Heart right ventricle (tissue), 16 donors: ENCODE measurements at regions not wholly inside any gene's neighbourhood (a gene's known extent, or its start where the extent isn't known, plus 50 kb on each side); places are given as distances from the start of the nearest gene placed in this dataset.

Source experiments
- ATAC-seq, 8 donors: fragments of 200-7000 bp; cut with Tn5 transposase; one replicate each; pipeline ENCODE4 v1.9.1; 2020; ENCODE audit warnings: mild to moderate bottlenecking in 8 of 8, moderate library complexity in 8 of 8, moderate number of reproducible peaks in 1 of 8
- DNase-seq, 2 donors: peaks; one replicate each; pipeline ENCODE4 v3.0.0-alpha.2; 2020
- H3K27ac ChIP-seq, 10 donors: fragments of 200-600 bp; sonication (generic) in 2 of 10; one replicate each; pipeline versions ENCODE4 v1.5.0 to v1.8.0; 2020 to 2022; ENCODE audit warnings: mild to moderate bottlenecking in 3 of 10
- H3K27me3 ChIP-seq, 7 donors: fragments of 200-600 bp; one replicate each; pipeline ENCODE4 v1.8.0; 2021 to 2022; ENCODE audit warnings: mild to moderate bottlenecking in 2 of 7
- H3K36me3 ChIP-seq, 9 donors: fragments of 200-600 bp; sonication (generic) in 1 of 9; one replicate each; pipeline versions ENCODE4 v1.5.0 to v1.8.0; 2020 to 2022; ENCODE audit warnings: mild to moderate bottlenecking in 2 of 9
- H3K4me1 ChIP-seq, 9 donors: fragments of 200-600 bp; sonication (generic) in 1 of 9; one replicate each; pipeline versions ENCODE4 v1.5.0 to v1.8.0; 2020 to 2022; ENCODE audit warnings: mild to moderate bottlenecking in 4 of 9
- H3K4me3 ChIP-seq, 10 donors: fragments of 200-600 bp; sonication (generic) in 2 of 10; one replicate each; pipeline versions ENCODE4 v1.5.0 to v1.8.0; 2020 to 2022; ENCODE audit warnings: mild to moderate bottlenecking in 7 of 10, moderate library complexity in 2 of 10
- H3K9me3 ChIP-seq, 11 donors: fragments of 200-600 bp in 10 of 11; sonication (generic) in 2 of 11; one replicate each; pipeline versions ENCODE4 v1.5.0 to v1.8.0; 2013 to 2022; ENCODE audit warnings: mild to moderate bottlenecking in 2 of 11, control low read depth in 1 of 11, moderate library complexity in 1 of 11
- WGBS, 2 donors: extraction: QIAGEN DNeasy Blood & Tissue Kit; methylation state at CpG; one replicate each; pipeline ENCODE4 v1.1.7; 2013; ENCODE audit warnings: inconsistent platforms in 1 of 2; 5-methylcytosine and 5-hydroxymethylcytosine counted together
- intact Hi-C, 10 donors: fragments of 100-400 bp; cut with DNase I; formaldehyde crosslinking; loops; one replicate each; pipeline versions ENCODE4 v1.11.1 to v1.14.2; 2022
- TF ChIP-seq, protein P1 (sequence below), 9 donors: fragments of 200-600 bp; sonication (generic) in 2 of 9; IDR thresholded peaks; one replicate each; pipeline versions ENCODE4 v1.5.0 to v1.8.0; 2021 to 2022; ENCODE audit warnings: antibody characterized with exemption in 9 of 9, mild to moderate bottlenecking in 5 of 9, moderate library complexity in 1 of 9
- donor health status: Arrhythmogenic right ventricular cardiomyopathy.
- donor health status: ischemic (EF 13 %, LVEDD 7.1; RV severe dilation, severe dysfunction).
- donor health status: healthy with polysubstance abuse.
- donor health status: DM: no; HTN: yes; CAD: no.
- donor health status: DM: no; HTN: no; CAD: no.
- donor health status: ischemic (EF 25% LVEDD 6.9; RV normal size, moderate dysfunction).
- donor health status: ischemic (EF 25% LVEDD 5.7; RV mildly dilated, moderate dysfunction).
- donor health status: healthy.
- donor health status: DM: yes; HTN: yes; CAD: no.
- donor health status: Ischemic cardiomyopathy.
- donor health status: ischemic (EF 35%, LVEDD 5.7; RV mildly dilated, moderate dysfunction).
- donor health status: nonischemic (EF 11% LVEDD 7.7; RV severe dilation, severe dysfunction).
- donor health status: DM: yes; HTN: yes; CAD: no.
- donor health status: PGD.
- donor health status: ischemic (EF 29% LVEDD 5.4; RV normal size, mild dysfunction).
- donor health status: nonischemic (EF 23%, LVEDD 6.1; RV moderate dilation, normal function).

DNA sequence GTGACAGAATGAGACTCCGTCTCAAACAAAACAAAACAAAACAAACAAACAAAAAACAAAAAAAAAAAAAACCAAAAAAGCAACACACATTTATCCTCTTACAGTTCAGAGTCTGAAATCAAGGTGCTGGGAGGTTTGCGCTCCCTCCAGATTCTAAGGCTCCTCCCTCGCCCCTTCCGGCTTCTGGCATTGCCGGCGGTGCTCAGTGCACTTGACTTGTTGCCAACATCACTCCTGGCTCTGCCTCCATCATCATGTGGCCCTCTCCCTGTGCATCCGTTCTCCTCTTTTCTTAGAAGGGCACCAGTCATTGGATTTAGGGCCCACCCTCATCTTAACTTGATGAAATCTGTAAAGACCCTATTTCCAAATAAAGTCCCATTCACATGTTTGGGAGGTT lies 73.8 kb downstream of the RBFOX3 start:
- Histone ChIP-seq H3K36me3 (no peaks in the 10 kb centered on the region), H3K9me3 (no peaks in the 10 kb centered on the region), H3K4me1 (no peaks in the 10 kb centered on the region), H3K27ac (no peak overlapping the region), H3K27me3 (peaks cover 0 to 59% (median 27%) of the 10 kb centered on the region in 7 donors), H3K4me3 (no peak overlapping the region)
- DNase-seq: no peak
- TF ChIP-seq, protein P1, sequence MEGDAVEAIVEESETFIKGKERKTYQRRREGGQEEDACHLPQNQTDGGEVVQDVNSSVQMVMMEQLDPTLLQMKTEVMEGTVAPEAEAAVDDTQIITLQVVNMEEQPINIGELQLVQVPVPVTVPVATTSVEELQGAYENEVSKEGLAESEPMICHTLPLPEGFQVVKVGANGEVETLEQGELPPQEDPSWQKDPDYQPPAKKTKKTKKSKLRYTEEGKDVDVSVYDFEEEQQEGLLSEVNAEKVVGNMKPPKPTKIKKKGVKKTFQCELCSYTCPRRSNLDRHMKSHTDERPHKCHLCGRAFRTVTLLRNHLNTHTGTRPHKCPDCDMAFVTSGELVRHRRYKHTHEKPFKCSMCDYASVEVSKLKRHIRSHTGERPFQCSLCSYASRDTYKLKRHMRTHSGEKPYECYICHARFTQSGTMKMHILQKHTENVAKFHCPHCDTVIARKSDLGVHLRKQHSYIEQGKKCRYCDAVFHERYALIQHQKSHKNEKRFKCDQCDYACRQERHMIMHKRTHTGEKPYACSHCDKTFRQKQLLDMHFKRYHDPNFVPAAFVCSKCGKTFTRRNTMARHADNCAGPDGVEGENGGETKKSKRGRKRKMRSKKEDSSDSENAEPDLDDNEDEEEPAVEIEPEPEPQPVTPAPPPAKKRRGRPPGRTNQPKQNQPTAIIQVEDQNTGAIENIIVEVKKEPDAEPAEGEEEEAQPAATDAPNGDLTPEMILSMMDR (IDR thresholded peaks at IDR 0.05): no peak
- intact Hi-C loops: no loop called here
- WGBS, 2 donors: 87% methylated on average over 7 of the region's 7 CpGs
- ATAC-seq: no peak

DNA sequence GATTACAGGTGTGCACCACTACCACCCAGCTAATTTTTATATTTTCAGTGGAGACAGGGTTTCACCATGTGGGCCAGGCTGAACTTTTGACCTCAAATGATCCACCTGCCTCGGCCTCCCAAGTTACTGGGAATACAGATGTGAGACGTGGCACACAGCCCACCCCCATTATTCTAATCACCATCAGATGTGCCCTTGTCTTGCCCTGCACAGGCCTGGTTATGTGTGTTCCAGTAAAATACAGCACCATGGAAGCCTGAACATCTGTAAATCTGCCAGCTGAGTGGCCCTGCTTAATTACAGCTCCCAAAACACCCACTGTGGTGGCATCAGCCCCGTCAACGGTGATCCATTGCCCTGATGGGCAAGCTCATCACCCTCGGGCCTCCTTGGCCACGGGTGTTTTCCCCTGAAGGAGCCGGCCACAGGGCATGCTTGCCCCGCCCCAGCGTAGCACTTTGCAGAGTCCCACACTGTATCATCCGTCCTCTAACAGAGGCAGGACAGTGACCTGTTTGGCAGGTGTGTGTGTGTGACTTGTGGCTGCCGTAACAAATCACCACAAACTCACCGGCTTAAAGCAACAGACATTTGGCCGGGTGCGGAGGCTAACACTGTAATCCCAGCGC lies 74.5 kb downstream of the RBFOX3 start:
- ATAC-seq (no peak), DNase-seq (no peak)
- TF ChIP-seq, protein P1 (IDR thresholded peaks at IDR 0.05): no peak
- Histone ChIP-seq H3K4me1 (no peaks in the 10 kb centered on the region), H3K4me3 (no peak overlapping the region), H3K27ac (no peak overlapping the region), H3K9me3 (no peaks in the 10 kb centered on the region), H3K27me3 (peaks cover 0 to 59% (median 30%) of the 10 kb centered on the region in 7 donors), H3K36me3 (no peaks in the 10 kb centered on the region)
- intact Hi-C loops: no loop called here
- 86 to 92% methylated on average over 15 of the region's 15 CpGs for WGBS, 2 donors

DNA sequence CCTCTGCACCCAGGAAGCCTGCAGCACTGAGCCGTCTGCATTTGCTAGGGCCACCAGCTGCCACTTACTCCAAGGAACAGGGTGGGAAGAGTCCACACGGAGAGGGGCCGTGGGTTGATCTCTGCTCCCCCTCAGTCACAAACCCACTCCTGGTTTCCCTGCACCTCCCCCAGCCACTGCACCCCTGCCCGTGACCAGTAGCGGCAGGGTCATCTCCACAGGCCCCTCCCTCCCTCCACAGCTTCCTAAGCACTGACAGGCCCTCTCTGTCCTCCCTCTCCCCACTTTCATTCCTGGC lies 75.2 kb downstream of the RBFOX3 start:
- Histone ChIP-seq H3K27me3 (peaks cover 0 to 62% (median 30%) of the 10 kb centered on the region in 7 donors), H3K9me3 (no peaks in the 10 kb centered on the region)

DNA sequence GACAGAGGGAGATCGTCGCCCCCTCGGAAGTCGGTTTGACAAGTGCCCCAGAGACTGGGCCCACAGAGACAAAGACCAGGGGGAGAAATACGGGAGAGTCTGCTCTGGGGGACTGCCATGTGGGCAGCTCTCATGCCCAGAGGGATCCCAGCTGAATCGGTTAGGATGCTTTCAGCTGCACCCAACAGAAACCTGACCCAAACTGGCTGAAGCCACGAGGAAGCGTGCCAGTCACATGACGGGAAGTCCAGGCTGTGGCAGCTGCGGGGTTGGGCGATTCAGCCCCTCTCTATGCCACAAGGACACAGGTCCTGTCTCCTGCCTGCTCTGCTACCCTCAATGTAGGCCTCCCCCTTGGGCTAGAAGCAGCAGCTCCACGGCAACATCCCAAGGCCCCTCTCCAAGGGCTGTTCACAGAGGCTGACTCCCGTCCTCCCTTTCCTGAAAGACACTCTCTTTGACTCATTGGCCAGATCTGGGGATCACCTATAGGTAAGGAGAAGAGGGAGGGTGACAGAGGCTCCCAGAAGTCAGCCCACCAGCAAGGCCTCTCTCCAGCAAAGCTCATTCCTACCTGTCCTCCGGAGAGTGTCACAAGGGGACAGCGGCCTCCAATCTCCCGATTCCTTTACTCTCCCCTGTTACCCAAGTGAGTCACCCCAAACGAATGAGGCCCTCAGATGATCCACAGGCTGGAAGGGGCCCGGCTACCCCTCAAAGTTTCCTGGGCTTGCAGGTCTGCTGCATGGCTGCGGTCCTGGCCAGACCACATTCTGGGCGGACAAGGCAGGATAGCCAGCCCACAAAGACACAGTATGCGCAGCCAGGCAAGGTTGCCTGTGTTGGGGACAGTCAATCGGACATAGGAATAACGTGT lies 75.8 kb downstream of the RBFOX3 start:
- H3K27me3 ChIP-seq: peaks cover 0 to 65% (median 33%) of the 10 kb centered on the region in 7 donors
- intact Hi-C loops: no loop called here
- H3K27ac ChIP-seq: no peak overlapping the region
- 73 to 81% methylated on average over 23 of the region's 23 CpGs for WGBS, 2 donors
- DNase-seq (no peak), ATAC-seq (no peak)
- H3K36me3 ChIP-seq: no peaks in the 10 kb centered on the region
- H3K4me3 ChIP-seq: no peak overlapping the region
- TF ChIP-seq, protein P1 (IDR thresholded peaks at IDR 0.05): no peak
- no peaks in the 10 kb centered on the region for H3K9me3 ChIP-seq
- H3K4me1 ChIP-seq: no peaks in the 10 kb centered on the region

More for the DNA sequence above, 75.2 kb downstream of the RBFOX3 start:
- ATAC-seq: no peak
- DNase-seq: no peak
- intact Hi-C loops: no loop called here
- Histone ChIP-seq H3K4me3 (no peak overlapping the region), H3K27ac (no peak overlapping the region), H3K4me1 (no peaks in the 10 kb centered on the region), H3K36me3 (no peaks in the 10 kb centered on the region)
- TF ChIP-seq, protein P1 (IDR thresholded peaks at IDR 0.05): no peak
- 61 to 83% methylated on average over 5 of the region's 5 CpGs for WGBS, 2 donors
